ENCODE measurements at regions not wholly inside any gene's neighbourhood (a gene's known extent, or its start where the extent isn't known, plus 50 kb on each side); places are given as distances from the start of the nearest gene placed in this dataset.

DNA sequence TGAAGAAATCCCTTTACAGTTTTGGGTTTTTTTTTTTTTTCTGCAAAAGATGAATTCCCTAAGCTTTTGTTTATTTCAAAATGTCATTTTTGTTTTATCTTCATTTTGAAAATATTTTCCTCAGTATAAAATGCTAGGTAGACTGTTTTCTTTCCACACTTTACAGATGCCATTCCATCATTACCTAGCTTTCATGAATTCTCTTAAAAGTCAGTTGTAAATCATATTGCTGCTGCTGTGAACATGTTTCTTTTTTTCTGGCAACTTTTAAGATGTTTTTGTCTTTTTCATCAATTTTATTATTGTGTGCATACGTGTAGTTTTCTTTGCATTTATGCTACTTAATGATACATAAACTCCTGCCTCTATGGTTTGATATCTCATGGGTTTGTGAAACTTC lies 168.3 kb downstream of the FAXC start:
- H2BK15ac ChIP-seq (ENCODE audit: low read depth, low read length) = no peak overlapping the region
- H3T11ph ChIP-seq (ENCODE audit: low read length) = no peak overlapping the region
- no peak overlapping the region for H2AK5ac ChIP-seq (ENCODE audit: insufficient read length, low read length)
- no peak overlapping the region for H2BK5ac ChIP-seq (ENCODE audit: insufficient read length, low read length)
- no peak overlapping the region for H3K27ac Mint-ChIP-seq
- H3K4me1 ChIP-seq (ENCODE audit: insufficient read depth, low read length) = no peaks in the 10 kb centered on the region; the same call in 1 of the 2 replicates
- no peak overlapping the region for H3K56ac ChIP-seq (ENCODE audit: insufficient read length, low read depth, low read length)
- no peak overlapping the region for H3K23ac ChIP-seq (ENCODE audit: insufficient read length, low read depth, low read length)
- no peak overlapping the region for H4K5ac ChIP-seq (ENCODE audit: insufficient read length, low read depth, low read length)
- H3K79me2 ChIP-seq (ENCODE audit: insufficient read depth, low read length) = no peaks in the 10 kb centered on the region
- no peak for TF ChIP-seq CTCF (conservative IDR thresholded peaks at IDR 0.05)
- H3K9me3 Mint-ChIP-seq = peaks cover 33 to 39% of the 10 kb centered on the region in 2 experiments
- H3K14ac ChIP-seq (ENCODE audit: insufficient read depth, low read length) = no peak overlapping the region
- H3K9ac ChIP-seq (ENCODE audit: extremely low read depth, insufficient read length, low read length) = no peak overlapping the region
- H3K23me2 ChIP-seq (ENCODE audit: insufficient read length, low read depth, low read length, poor library complexity, severe bottlenecking) = no peaks in the 10 kb centered on the region
- no peak overlapping the region for H3K18ac ChIP-seq (ENCODE audit: insufficient read length, low read depth, low read length)
- no peaks in the 10 kb centered on the region for H3K27me3 ChIP-seq (ENCODE audit: insufficient read depth, low read length)
- H2BK20ac ChIP-seq (ENCODE audit: low read depth, low read length, poor library complexity, severe bottlenecking) = no peak overlapping the region
- no peak overlapping the region for H2BK120ac ChIP-seq (ENCODE audit: low read depth, low read length, poor library complexity, severe bottlenecking)
- H3K36me3 Mint-ChIP-seq (ENCODE audit: insufficient read depth in 1 of 3, low read depth in 3 of 3) = peaks cover 15 to 35% (median 26%) of the 10 kb centered on the region in 3 experiments
- no peak overlapping the region for H3K27ac ChIP-seq (ENCODE audit: insufficient read length, low read depth, low read length)
- no peaks in the 10 kb centered on the region for H3K27me3 Mint-ChIP-seq (ENCODE audit: low read depth)
- no CpG with 5 or more reads among the region's 1 CpG for WGBS (ENCODE audit: extremely low coverage, insufficient read length, low lambda C conversion rate)
- no peak overlapping the region for H3K4me3 Mint-ChIP-seq
- H3K4me1 Mint-ChIP-seq = peaks cover 14 to 16% of the 10 kb centered on the region in 2 experiments
- DNase-seq = no peak
- no peak overlapping the region for H2BK12ac ChIP-seq (ENCODE audit: insufficient read length, low read depth, low read length)
- no peaks in the 10 kb centered on the region for H3K79me1 ChIP-seq (ENCODE audit: insufficient read depth, low read depth, low read length, poor library complexity, severe bottlenecking)
- no peak overlapping the region for H3K4ac ChIP-seq (ENCODE audit: low read depth, low read length)
- H4K8ac ChIP-seq (replicated peaks; ENCODE audit: insufficient read length, low read depth, low read length) = no peak overlapping the region
- no peak overlapping the region for H3K4me2 ChIP-seq (ENCODE audit: insufficient read depth, insufficient read length, low read length)
- peaks cover 6% of the 10 kb centered on the region for H3K9me3 ChIP-seq (ENCODE audit: control insufficient read depth, low read depth, low read length)
- H2AFZ ChIP-seq (ENCODE audit: low read length) = no peak overlapping the region
- H4K20me1 ChIP-seq (ENCODE audit: control insufficient read depth, insufficient read depth, insufficient read length) = no peaks in the 10 kb centered on the region
- no peak overlapping the region for H4K91ac ChIP-seq (ENCODE audit: insufficient read length, low read depth, low read length)
